NCI-H2196 (cell line): ENCODE measurements at regions not wholly inside any gene's neighbourhood (a gene's known extent, or its start where the extent isn't known, plus 50 kb on each side); places are given as distances from the start of the nearest gene placed in this dataset.
"Not testable (repeated sequence)": the region's sequence is repeated elsewhere in the genome, so short reads cannot be mapped to it uniquely, and the experiment has no call there.

Source experiments
- DNase-seq: peaks from one replicate; lab custom pipeline; 2025; ENCODE audit not compliant: unreplicated experiment; lab: John Stamatoyannopoulos, UW

GRCh38 chr5:92542017-92542416 is 1039.0 kb downstream of the NR2F1-AS1 start:
- DNase-seq: not testable (repeated sequence)

GRCh38 chr5:92527311-92528078 is 1053.5 kb downstream of the NR2F1-AS1 start:
- DNase-seq: no peak

- no peak for DNase-seq
These were observed 1055.9 kb downstream of the NR2F1-AS1 start for GRCh38 chr5:92525131-92525530.

- peak; percentile 19 for DNase-seq
These were observed 1061.0 kb downstream of the NR2F1-AS1 start for GRCh38 chr5:92519811-92520632.

- no peak for DNase-seq
These were observed 1062.6 kb downstream of the NR2F1-AS1 start for GRCh38 chr5:92518318-92518904.

GRCh38 chr5:92514896-92515295 is 1066.1 kb downstream of the NR2F1-AS1 start:
- no peak for DNase-seq

- DNase-seq: no peak
These were observed 1068.0 kb downstream of the NR2F1-AS1 start for GRCh38 chr5:92513067-92513466.

GRCh38 chr5:92508271-92508670 is 1072.7 kb downstream of the NR2F1-AS1 start:
- no peak for DNase-seq

GRCh38 chr5:92505925-92506324 is 1075.1 kb downstream of the NR2F1-AS1 start:
- no peak for DNase-seq

- DNase-seq: no peak
These were observed 1075.9 kb downstream of the NR2F1-AS1 start for GRCh38 chr5:92505145-92505544.

- DNase-seq: no peak
These were observed 1076.7 kb downstream of the NR2F1-AS1 start for GRCh38 chr5:92504346-92504745.

GRCh38 chr5:92500752-92501151 is 1080.3 kb downstream of the NR2F1-AS1 start:
- no peak for DNase-seq

GRCh38 chr5:92496545-92496944 is 1084.5 kb downstream of the NR2F1-AS1 start:
- no peak for DNase-seq

- no peak for DNase-seq
These were observed 1086.5 kb downstream of the NR2F1-AS1 start for GRCh38 chr5:92494508-92494907.

GRCh38 chr5:92492908-92493307 is 1088.1 kb downstream of the NR2F1-AS1 start:
- DNase-seq: no peak

- DNase-seq: no peak
These were observed 1096.5 kb downstream of the NR2F1-AS1 start for GRCh38 chr5:92484484-92484883.

GRCh38 chr5:92472981-92473566 is 1090.0 kb upstream of the ARRDC3 start:
- no peak for DNase-seq

- no peak for DNase-seq
These were observed 1088.7 kb upstream of the ARRDC3 start for GRCh38 chr5:92471861-92472260.

- no peak for DNase-seq
These were observed 1087.7 kb upstream of the ARRDC3 start for GRCh38 chr5:92470770-92471169.

- no peak for DNase-seq
These were observed 1085.2 kb upstream of the ARRDC3 start for GRCh38 chr5:92468295-92468694.

GRCh38 chr5:92467695-92468094 is 1084.6 kb upstream of the ARRDC3 start:
- no peak for DNase-seq
